HL-60 (cell line): ENCODE measurements at regions not wholly inside any gene's neighbourhood (a gene's known extent, or its start where the extent isn't known, plus 50 kb on each side); places are given as distances from the start of the nearest gene placed in this dataset.

Experiments
- DNase-seq, 2 experiments: peaks; one replicate each; pipeline ENCODE4 v3.0.0-alpha.2; 2010 to 2020; ENCODE audit warnings: low read depth in 1 of 2, low spot score in 1 of 2
- H3K27ac ChIP-seq: fragments of 250-450 bp; sonication (Bioruptor Pico); replicated peaks from 2 replicates; pipeline ENCODE4 v1.5.1; 2020; ENCODE audit warnings: mild to moderate bottlenecking, moderate library complexity
- H3K27me3 ChIP-seq: fragments of 250-450 bp; sonication (Bioruptor Pico); 2 replicates; pipeline ENCODE4 v1.5.1; 2021; ENCODE audit warnings: mild to moderate bottlenecking, moderate library complexity; ENCODE audit not compliant: insufficient read depth, poor library complexity, severe bottlenecking
- H3K4me3 ChIP-seq: replicated peaks from 2 replicates; pipeline ENCODE4 v1.5.1; 2011; ENCODE audit warnings: mild to moderate bottlenecking, control low read depth, low read length; ENCODE audit not compliant: insufficient read depth
- GABPA ChIP-seq: IDR thresholded peaks from 2 replicates; pipeline ENCODE4 v1.6.1; 2012; ENCODE audit warnings: low read depth
- POLR2AphosphoS5 ChIP-seq: IDR thresholded peaks from 2 replicates; pipeline ENCODE4 v1.6.1; 2012; ENCODE audit warnings: low read depth
- SPI1 ChIP-seq: IDR thresholded peaks from 2 replicates; pipeline ENCODE4 v1.6.1; 2012; ENCODE audit warnings: low read depth, mild to moderate bottlenecking, borderline replicate concordance
- TF ChIP-seq, protein P1 (sequence below): IDR thresholded peaks from 2 replicates; pipeline ENCODE4 v1.6.1; 2012; ENCODE audit warnings: low read depth; ENCODE audit not compliant: insufficient replicate concordance
- TF ChIP-seq, protein P2 (sequence below): IDR thresholded peaks from one replicate; pipeline ENCODE4 v1.5.1; 2011; ENCODE audit warnings: low read length, control low read depth, inconsistent platforms; ENCODE audit not compliant: insufficient read depth

DNA sequence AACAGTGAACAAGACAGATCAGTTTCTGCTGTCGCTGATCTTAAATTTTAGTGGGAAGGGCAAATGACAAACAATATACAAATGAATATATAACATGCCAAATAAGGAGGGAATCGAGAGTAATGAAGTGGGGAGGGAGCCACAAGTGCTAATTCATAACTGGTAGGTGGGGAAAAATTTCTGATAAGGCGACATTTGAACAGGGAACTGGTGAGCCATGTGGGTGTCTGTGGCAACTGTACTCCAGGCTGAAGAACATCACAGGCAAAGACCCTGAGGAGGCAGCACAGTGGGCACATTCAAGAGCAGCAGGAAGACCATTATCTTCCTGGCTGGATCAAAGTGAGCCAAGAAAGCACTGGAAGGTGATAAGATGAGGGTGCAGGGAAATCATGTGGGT, 51.6 kb upstream of the CD28 start:
- TF ChIP-seq POLR2AphosphoS5: no peak
- TF ChIP-seq, protein P1, sequence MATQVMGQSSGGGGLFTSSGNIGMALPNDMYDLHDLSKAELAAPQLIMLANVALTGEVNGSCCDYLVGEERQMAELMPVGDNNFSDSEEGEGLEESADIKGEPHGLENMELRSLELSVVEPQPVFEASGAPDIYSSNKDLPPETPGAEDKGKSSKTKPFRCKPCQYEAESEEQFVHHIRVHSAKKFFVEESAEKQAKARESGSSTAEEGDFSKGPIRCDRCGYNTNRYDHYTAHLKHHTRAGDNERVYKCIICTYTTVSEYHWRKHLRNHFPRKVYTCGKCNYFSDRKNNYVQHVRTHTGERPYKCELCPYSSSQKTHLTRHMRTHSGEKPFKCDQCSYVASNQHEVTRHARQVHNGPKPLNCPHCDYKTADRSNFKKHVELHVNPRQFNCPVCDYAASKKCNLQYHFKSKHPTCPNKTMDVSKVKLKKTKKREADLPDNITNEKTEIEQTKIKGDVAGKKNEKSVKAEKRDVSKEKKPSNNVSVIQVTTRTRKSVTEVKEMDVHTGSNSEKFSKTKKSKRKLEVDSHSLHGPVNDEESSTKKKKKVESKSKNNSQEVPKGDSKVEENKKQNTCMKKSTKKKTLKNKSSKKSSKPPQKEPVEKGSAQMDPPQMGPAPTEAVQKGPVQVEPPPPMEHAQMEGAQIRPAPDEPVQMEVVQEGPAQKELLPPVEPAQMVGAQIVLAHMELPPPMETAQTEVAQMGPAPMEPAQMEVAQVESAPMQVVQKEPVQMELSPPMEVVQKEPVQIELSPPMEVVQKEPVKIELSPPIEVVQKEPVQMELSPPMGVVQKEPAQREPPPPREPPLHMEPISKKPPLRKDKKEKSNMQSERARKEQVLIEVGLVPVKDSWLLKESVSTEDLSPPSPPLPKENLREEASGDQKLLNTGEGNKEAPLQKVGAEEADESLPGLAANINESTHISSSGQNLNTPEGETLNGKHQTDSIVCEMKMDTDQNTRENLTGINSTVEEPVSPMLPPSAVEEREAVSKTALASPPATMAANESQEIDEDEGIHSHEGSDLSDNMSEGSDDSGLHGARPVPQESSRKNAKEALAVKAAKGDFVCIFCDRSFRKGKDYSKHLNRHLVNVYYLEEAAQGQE: no peak
- no peak for TF ChIP-seq GABPA
- no peak for TF ChIP-seq SPI1
- TF ChIP-seq, protein P2, sequence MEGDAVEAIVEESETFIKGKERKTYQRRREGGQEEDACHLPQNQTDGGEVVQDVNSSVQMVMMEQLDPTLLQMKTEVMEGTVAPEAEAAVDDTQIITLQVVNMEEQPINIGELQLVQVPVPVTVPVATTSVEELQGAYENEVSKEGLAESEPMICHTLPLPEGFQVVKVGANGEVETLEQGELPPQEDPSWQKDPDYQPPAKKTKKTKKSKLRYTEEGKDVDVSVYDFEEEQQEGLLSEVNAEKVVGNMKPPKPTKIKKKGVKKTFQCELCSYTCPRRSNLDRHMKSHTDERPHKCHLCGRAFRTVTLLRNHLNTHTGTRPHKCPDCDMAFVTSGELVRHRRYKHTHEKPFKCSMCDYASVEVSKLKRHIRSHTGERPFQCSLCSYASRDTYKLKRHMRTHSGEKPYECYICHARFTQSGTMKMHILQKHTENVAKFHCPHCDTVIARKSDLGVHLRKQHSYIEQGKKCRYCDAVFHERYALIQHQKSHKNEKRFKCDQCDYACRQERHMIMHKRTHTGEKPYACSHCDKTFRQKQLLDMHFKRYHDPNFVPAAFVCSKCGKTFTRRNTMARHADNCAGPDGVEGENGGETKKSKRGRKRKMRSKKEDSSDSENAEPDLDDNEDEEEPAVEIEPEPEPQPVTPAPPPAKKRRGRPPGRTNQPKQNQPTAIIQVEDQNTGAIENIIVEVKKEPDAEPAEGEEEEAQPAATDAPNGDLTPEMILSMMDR: no peak
- Histone ChIP-seq H3K27me3 (no peaks in the 10 kb centered on the region), H3K4me3 (no peak overlapping the region), H3K27ac (no peak overlapping the region)
- no peak for DNase-seq

DNA sequence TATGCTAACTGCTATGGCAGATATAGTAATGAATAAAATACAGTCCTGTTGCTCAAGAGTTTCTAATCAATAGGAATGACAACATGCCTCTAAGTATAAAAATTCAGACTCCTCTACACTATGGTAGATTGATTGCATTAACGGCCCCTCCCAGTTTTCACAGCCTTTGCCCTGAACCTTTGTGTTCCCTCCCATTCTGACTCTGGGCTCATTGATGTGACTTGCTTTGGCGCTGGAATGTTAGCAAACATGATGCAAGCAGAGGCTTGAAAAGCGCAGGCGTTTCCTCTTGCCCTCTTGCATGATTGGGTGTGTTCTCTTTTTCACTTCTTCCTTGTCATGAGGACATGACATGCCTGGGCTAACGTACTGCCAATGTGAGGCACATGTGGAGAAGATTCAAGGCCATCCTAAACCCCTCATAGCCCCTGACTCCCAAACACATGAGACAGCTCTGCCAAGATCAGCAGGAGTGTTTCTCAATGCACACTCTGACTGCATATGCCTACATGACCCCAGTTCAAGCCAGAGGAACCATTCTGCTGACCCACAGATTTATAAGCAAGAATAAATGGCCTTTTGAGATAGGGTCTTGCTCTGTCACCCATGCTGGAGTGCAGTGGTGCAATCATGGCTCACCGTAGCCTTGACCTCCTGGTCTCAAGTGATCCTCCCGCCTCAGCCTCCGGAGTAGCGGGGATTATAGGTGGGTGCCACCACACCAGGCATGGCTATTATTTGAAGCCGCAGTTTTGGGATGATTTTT, 49.7 kb upstream of the CD28 start:
- Histone ChIP-seq H3K27ac (no peak overlapping the region), H3K27me3 (no peaks in the 10 kb centered on the region), H3K4me3 (no peak overlapping the region)
- DNase-seq: peak; percentile 46 to 81
- TF ChIP-seq, protein P2: no peak
- TF ChIP-seq SPI1: peak; percentile 64; the same call in 1 of the 2 replicates
- 0 out of 2 replicates have a peak, but pooled peaks have one; percentile 31 for TF ChIP-seq POLR2AphosphoS5
